ENCODE measurements at regions not wholly inside any gene's neighbourhood (a gene's known extent, or its start where the extent isn't known, plus 50 kb on each side); places are given as distances from the start of the nearest gene placed in this dataset.
A peak's percentile ranks its signal among the peaks of the same experiment; 100 is the strongest.

GRCh38 chr20:58045579-58045978, 182.9 kb downstream of the ANKRD60 start:
- no peak for ATAC-seq

DNA sequence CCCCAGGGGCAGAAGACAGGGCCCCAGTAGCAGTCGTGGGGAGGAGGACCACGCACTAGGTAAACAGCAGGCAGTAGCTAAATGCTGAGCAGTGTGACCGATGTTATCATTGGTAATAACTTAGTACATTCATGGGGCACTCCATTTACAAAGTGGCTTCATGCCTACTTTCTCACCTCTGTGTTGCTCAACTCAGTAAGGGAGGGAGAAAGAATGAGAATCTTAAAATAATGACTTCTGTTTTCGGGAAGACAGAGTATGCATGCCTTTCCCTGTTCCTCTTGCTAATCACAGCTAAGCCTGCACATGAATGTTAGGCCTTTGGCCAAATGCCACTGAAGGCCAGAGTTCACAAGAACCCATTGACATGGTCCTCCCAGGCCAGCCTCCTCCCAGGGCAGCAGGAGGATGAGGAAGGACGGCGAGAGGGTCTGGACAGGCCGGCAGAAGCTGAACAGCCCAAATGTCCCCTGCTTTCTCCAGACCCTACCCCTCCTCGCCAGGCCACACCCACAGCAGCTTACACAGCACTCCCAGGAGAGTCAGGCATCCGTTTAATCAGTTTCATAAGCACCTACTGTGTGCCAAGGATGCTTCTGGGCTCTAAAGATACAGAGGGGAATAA, 183.4 kb downstream of the ANKRD60 start:
- Histone ChIP-seq H3K4me3 (no peak overlapping the region), H3K9me3 (no peaks in the 10 kb centered on the region), H3K27ac (no peak overlapping the region), H3K4me1 (no peaks in the 10 kb centered on the region), H3K27me3 (ENCODE audit: low read depth) (no peaks in the 10 kb centered on the region), H3K36me3 (no peaks in the 10 kb centered on the region)
- no peak for TF ChIP-seq CTCF (IDR thresholded peaks at IDR 0.05)
- intact Hi-C loops (cut with DNase I), result no loop called here
- DNase-seq (no peak), ATAC-seq (peak in 1 of 2 donors; percentile 24)

More at GRCh38 chr20:58045579-58045978, 182.9 kb downstream of the ANKRD60 start:
- no peaks in the 10 kb centered on the region for H3K9me3 ChIP-seq
- no peak for TF ChIP-seq CTCF (IDR thresholded peaks at IDR 0.05)
- DNase-seq, result no peak
- H3K4me3 ChIP-seq, result no peak overlapping the region
- intact Hi-C loops (cut with DNase I), result no loop called here
- H3K4me1 ChIP-seq, result no peaks in the 10 kb centered on the region
- H3K36me3 ChIP-seq, result no peaks in the 10 kb centered on the region
- no peaks in the 10 kb centered on the region for H3K27me3 ChIP-seq (ENCODE audit: low read depth)
- no peak overlapping the region for H3K27ac ChIP-seq

GRCh38 chr20:58044286-58044685, 184.2 kb downstream of the ANKRD60 start:
- ATAC-seq (no peak), DNase-seq (no peak)
- Histone ChIP-seq H3K27me3 (ENCODE audit: low read depth) (no peaks in the 10 kb centered on the region), H3K4me3 (no peak overlapping the region), H3K27ac (no peak overlapping the region), H3K9me3 (no peaks in the 10 kb centered on the region), H3K4me1 (no peaks in the 10 kb centered on the region), H3K36me3 (no peaks in the 10 kb centered on the region)
- no peak for TF ChIP-seq CTCF (IDR thresholded peaks at IDR 0.05)
- intact Hi-C loops (cut with DNase I), result no loop called here

DNA sequence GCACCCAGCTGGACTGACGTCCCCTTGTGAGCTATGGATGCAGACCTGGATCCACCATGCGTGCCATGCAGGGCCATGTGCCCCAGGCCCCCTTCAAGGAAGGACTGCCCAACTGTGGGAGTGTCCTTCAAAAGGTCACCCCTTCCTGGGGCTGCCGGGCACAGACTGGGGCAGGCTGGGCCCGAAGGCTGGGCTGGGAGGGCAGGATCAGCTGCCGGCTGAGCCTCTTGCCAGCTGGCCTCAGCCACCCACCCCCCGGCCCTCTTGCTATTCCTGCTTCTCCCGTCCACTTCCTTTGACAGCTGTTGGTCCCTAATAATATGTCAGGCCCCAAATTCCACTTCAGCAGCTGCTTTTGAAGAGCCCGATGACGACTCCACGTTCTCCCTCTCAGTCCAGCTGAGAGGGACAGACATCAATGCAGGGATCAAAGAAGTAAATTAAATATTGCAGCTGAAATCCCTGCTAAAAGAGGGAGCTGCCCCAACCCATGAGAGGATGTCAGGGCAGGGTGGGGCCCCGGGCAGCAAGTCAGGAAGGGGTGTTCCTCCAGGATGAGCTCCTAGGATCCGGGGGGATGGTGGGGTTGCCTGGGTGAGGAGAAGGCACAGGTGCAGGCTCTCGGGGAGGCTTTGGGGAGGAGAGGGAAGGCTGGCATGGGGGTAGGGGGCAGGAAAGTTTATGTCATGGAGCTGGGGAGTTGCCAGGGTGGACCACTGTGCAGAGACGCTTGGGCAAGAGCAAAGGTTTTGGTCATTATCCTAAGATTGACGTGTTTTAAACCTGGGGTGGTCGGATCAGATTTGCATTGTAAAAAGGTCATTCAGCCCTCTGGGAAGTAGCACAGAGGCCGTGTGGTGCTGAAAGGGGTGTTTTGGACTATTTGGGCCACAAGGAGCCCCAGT, 185.0 kb downstream of the ANKRD60 start:
- intact Hi-C loops (cut with DNase I), result no loop called here
- DNase-seq (no peak), ATAC-seq (no peak)
- TF ChIP-seq CTCF (IDR thresholded peaks at IDR 0.05), result no peak
- Histone ChIP-seq H3K27ac (no peak overlapping the region), H3K36me3 (no peaks in the 10 kb centered on the region), H3K4me1 (no peaks in the 10 kb centered on the region), H3K4me3 (no peak overlapping the region), H3K9me3 (no peaks in the 10 kb centered on the region), H3K27me3 (ENCODE audit: low read depth) (no peaks in the 10 kb centered on the region)

- Histone ChIP-seq H3K9me3 (no peaks in the 10 kb centered on the region), H3K27me3 (ENCODE audit: low read depth) (no peaks in the 10 kb centered on the region), H3K27ac (no peak overlapping the region), H3K4me3 (no peak overlapping the region), H3K4me1 (no peaks in the 10 kb centered on the region), H3K36me3 (no peaks in the 10 kb centered on the region)
- DNase-seq (no peak), ATAC-seq (no peak)
- intact Hi-C loops (cut with DNase I), result no loop called here
- no peak for TF ChIP-seq CTCF (IDR thresholded peaks at IDR 0.05)
These were observed 185.9 kb downstream of the ANKRD60 start for GRCh38 chr20:58042591-58042990.
